ENCODE measurements at regions not wholly inside any gene's neighbourhood (a gene's known extent, or its start where the extent isn't known, plus 50 kb on each side); places are given as distances from the start of the nearest gene placed in this dataset.
A peak's percentile ranks its signal among the peaks of the same experiment; 100 is the strongest.

DNA sequence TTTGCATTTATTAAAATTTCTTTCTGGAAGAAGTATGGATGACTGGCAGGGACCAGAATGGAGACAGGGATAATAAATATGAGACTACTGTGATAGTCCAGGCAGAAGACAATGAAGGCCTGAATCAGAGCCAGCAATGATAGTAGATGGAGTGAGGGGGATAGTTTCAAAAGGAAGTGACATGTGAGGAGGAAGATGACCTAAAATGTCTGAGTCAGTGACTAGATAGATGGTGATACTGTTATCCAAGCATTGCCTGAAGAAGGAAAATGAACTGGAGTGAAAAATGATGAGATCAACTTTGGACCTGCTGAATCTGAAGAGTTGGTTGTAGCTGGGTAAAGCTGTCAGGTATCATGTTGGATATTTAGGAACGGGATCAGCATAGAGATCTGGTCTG lies 158.3 kb upstream of the KLF7 start:
- Histone ChIP-seq H3K36me3 (ENCODE audit: control insufficient read depth in 1 of 2, insufficient read depth in 2 of 2, low read depth in 1 of 2, low read length in 2 of 2) (no peaks in the 10 kb centered on the region), H2BK120ac (ENCODE audit: low read depth, low read length) (no peak overlapping the region), H2AK5ac (ENCODE audit: low read length, severe bottlenecking) (no peak overlapping the region), H3K27ac (ENCODE audit: low read length, poor library complexity, severe bottlenecking) (no peak overlapping the region), H2BK12ac (ENCODE audit: low read length in 2 of 2) (no peak overlapping the region), H3K79me1 (replicated peaks; ENCODE audit: low read length, poor library complexity, severe bottlenecking) (peaks cover 1% of the 10 kb centered on the region), H2AFZ (ENCODE audit: low read depth, low read length) (no peak overlapping the region), H3K23ac (ENCODE audit: low read length in 2 of 2) (no peak overlapping the region), H4K8ac (ENCODE audit: low read length) (no peak overlapping the region), H3K9me3 (ENCODE audit: control insufficient read depth, low read length) (no peaks in the 10 kb centered on the region), H3K14ac (ENCODE audit: low read length in 2 of 2) (no peak overlapping the region), H3K4ac (ENCODE audit: low read depth in 1 of 2, low read length in 2 of 2) (no peak overlapping the region), H2BK15ac (ENCODE audit: low read depth, poor library complexity, severe bottlenecking) (no peak overlapping the region), H3K18ac (ENCODE audit: low read depth in 1 of 2, low read length in 2 of 2) (no peak overlapping the region), H3K4me3 (ENCODE audit: insufficient read depth in 1 of 2, low read depth in 1 of 2, low read length in 2 of 2) (no peak overlapping the region), H3K9ac (ENCODE audit: low read length) (no peak overlapping the region), H3K27me3 (ENCODE audit: control insufficient read depth in 1 of 2, insufficient read depth in 1 of 2, low read length in 2 of 2) (no peaks in the 10 kb centered on the region), H3K4me2 (ENCODE audit: low read length, poor library complexity, severe bottlenecking) (no peak overlapping the region), H4K91ac (ENCODE audit: low read length) (no peak overlapping the region), H2BK5ac (ENCODE audit: low read depth, low read length, poor library complexity, severe bottlenecking) (no peak overlapping the region), H3K4me1 (ENCODE audit: control insufficient read depth, insufficient read depth, low read depth, low read length) (no peaks in the 10 kb centered on the region)
- 92% methylated on average over 1 of the region's 1 CpG for WGBS
- no peak for DNase-seq

DNA sequence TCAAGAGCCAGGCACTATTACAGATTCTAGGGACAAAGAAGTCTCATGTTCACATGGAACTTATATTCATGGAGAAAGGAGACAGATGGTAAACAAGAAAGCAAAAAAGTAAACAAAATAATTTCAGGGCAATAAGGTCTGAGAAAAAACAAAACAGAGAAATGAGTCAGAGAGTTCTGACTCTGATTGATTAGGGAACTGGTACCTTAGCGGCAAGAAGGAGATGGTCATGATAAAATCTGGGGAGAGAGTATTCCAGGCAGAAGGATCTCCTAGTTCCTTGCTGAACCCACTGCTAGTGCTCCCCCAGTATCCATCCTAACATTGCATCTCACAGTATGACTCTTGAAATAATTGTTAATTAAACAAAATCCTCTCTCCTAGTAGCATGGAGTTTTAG lies 161.8 kb upstream of the KLF7 start:
- H3K79me1 ChIP-seq (replicated peaks; ENCODE audit: low read length, poor library complexity, severe bottlenecking): no peaks in the 10 kb centered on the region
- peaks cover 4% of the 10 kb centered on the region for H3K4me1 ChIP-seq (ENCODE audit: control insufficient read depth, insufficient read depth, low read depth, low read length)
- no peaks in the 10 kb centered on the region for H3K27me3 ChIP-seq (ENCODE audit: control insufficient read depth in 1 of 2, insufficient read depth in 1 of 2, low read length in 2 of 2)
- no peak overlapping the region for H2BK12ac ChIP-seq (ENCODE audit: low read length in 2 of 2)
- no peak overlapping the region for H3K23ac ChIP-seq (ENCODE audit: low read length in 2 of 2)
- no peak overlapping the region for H2BK15ac ChIP-seq (ENCODE audit: low read depth, poor library complexity, severe bottlenecking)
- no peak overlapping the region for H2AK5ac ChIP-seq (ENCODE audit: low read length, severe bottlenecking)
- no peak overlapping the region for H2AFZ ChIP-seq (ENCODE audit: low read depth, low read length)
- DNase-seq: no peak
- H3K14ac ChIP-seq (ENCODE audit: low read length in 2 of 2): no peak overlapping the region
- no peaks in the 10 kb centered on the region for H3K9me3 ChIP-seq (ENCODE audit: control insufficient read depth, low read length)
- H4K91ac ChIP-seq (ENCODE audit: low read length): no peak overlapping the region
- H3K4me3 ChIP-seq (ENCODE audit: insufficient read depth in 1 of 2, low read depth in 1 of 2, low read length in 2 of 2): no peak overlapping the region
- 13% methylated on average over 1 of the region's 1 CpG for WGBS
- no peak overlapping the region for H2BK5ac ChIP-seq (ENCODE audit: low read depth, low read length, poor library complexity, severe bottlenecking)
- H3K4me2 ChIP-seq (ENCODE audit: low read length, poor library complexity, severe bottlenecking): no peak overlapping the region
- H3K36me3 ChIP-seq (ENCODE audit: control insufficient read depth in 1 of 2, insufficient read depth in 2 of 2, low read depth in 1 of 2, low read length in 2 of 2): no peaks in the 10 kb centered on the region
- H4K8ac ChIP-seq (ENCODE audit: low read length): no peak overlapping the region
- H3K27ac ChIP-seq (ENCODE audit: low read length, poor library complexity, severe bottlenecking): no peak overlapping the region
- H3K18ac ChIP-seq (ENCODE audit: low read depth in 1 of 2, low read length in 2 of 2): no peak overlapping the region
- H3K9ac ChIP-seq (ENCODE audit: low read length): no peak overlapping the region
- no peak overlapping the region for H2BK120ac ChIP-seq (ENCODE audit: low read depth, low read length)
- no peak overlapping the region for H3K4ac ChIP-seq (ENCODE audit: low read depth in 1 of 2, low read length in 2 of 2)

DNA sequence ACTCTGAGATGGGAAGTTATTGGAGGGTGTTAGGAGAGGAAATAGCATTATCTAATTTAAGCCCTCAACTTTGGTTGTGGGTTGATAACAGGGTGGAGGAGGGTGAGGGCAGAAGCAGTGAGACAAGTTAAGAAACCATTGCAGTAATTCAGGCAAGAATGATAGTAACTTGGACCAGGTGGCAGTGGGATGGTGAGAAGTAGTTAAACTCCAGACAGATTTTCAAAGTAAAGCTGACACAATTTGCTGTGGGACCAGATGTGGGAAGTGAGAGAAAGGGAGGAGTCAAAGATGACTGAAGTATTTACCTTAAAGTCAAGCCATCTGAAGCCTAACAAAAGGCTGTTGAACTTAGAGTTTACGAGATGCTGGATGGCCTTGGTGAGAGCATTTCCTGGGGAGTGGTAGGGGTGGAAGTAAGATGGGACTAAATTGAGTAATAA lies 163.2 kb upstream of the KLF7 start:
- Histone ChIP-seq H3K9ac (ENCODE audit: low read length) (no peak overlapping the region), H2BK5ac (ENCODE audit: low read depth, low read length, poor library complexity, severe bottlenecking) (no peak overlapping the region), H3K18ac (ENCODE audit: low read depth in 1 of 2, low read length in 2 of 2) (peak overlapping the region in 1 of 2 experiments; percentile 77), H2BK15ac (ENCODE audit: low read depth, poor library complexity, severe bottlenecking) (peak overlapping the region; percentile 46), H3K79me1 (replicated peaks; ENCODE audit: low read length, poor library complexity, severe bottlenecking) (no peaks in the 10 kb centered on the region), H2BK120ac (ENCODE audit: low read depth, low read length) (no peak overlapping the region), H3K14ac (ENCODE audit: low read length in 2 of 2) (no peak overlapping the region), H4K91ac (ENCODE audit: low read length) (peak overlapping the region; percentile 54), H4K8ac (ENCODE audit: low read length) (peak overlapping the region; percentile 38), H3K27ac (ENCODE audit: low read length, poor library complexity, severe bottlenecking) (no peak overlapping the region), H2AK5ac (ENCODE audit: low read length, severe bottlenecking) (no peak overlapping the region), H3K4me3 (ENCODE audit: insufficient read depth in 1 of 2, low read depth in 1 of 2, low read length in 2 of 2) (no peak overlapping the region), H3K23ac (ENCODE audit: low read length in 2 of 2) (no peak overlapping the region), H3K36me3 (ENCODE audit: control insufficient read depth in 1 of 2, insufficient read depth in 2 of 2, low read depth in 1 of 2, low read length in 2 of 2) (no peaks in the 10 kb centered on the region), H3K4me2 (ENCODE audit: low read length, poor library complexity, severe bottlenecking) (no peak overlapping the region), H3K4me1 (ENCODE audit: control insufficient read depth, insufficient read depth, low read depth, low read length) (peaks cover 4% of the 10 kb centered on the region), H2AFZ (ENCODE audit: low read depth, low read length) (no peak overlapping the region), H3K4ac (ENCODE audit: low read depth in 1 of 2, low read length in 2 of 2) (no peak overlapping the region), H3K9me3 (ENCODE audit: control insufficient read depth, low read length) (no peaks in the 10 kb centered on the region), H3K27me3 (ENCODE audit: control insufficient read depth in 1 of 2, insufficient read depth in 1 of 2, low read length in 2 of 2) (no peaks in the 10 kb centered on the region), H2BK12ac (ENCODE audit: low read length in 2 of 2) (peak overlapping the region; percentile 66 to 94)
- WGBS: 57% methylated on average over 1 of the region's 1 CpG
- no peak for DNase-seq

DNA sequence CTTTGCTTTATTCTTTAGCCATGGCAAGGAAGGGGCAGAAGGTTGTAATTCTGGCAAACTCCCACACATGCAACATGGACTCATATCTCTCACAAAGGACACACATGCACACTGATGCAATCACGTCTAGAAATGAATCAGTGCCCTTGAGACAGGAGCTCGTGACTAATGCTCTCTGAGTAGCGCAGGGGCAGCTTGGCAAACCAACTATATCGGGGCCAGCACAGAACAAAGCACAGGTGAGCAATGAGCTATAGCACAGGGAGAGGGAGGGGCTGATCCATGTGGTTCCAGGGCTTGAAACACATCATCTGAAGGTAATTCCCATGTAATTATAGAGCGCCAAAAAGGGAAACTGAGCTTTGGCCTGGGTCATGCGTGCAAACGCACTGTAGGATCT lies 165.2 kb upstream of the KLF7 start:
- Histone ChIP-seq H3K18ac (ENCODE audit: low read depth in 1 of 2, low read length in 2 of 2) (peak overlapping the region; percentile 6 to 73), H3K9ac (ENCODE audit: low read length) (peak overlapping the region; percentile 74), H2AFZ (ENCODE audit: low read depth, low read length) (no peak overlapping the region), H3K27ac (ENCODE audit: low read length, poor library complexity, severe bottlenecking) (no peak overlapping the region), H4K91ac (ENCODE audit: low read length) (peak overlapping the region; percentile 12), H3K4me3 (ENCODE audit: insufficient read depth in 1 of 2, low read depth in 1 of 2, low read length in 2 of 2) (no peak overlapping the region), H3K4ac (ENCODE audit: low read depth in 1 of 2, low read length in 2 of 2) (peak overlapping the region in 1 of 2 experiments; percentile 19), H3K79me1 (replicated peaks; ENCODE audit: low read length, poor library complexity, severe bottlenecking) (no peaks in the 10 kb centered on the region), H3K23ac (ENCODE audit: low read length in 2 of 2) (no peak overlapping the region), H2BK5ac (ENCODE audit: low read depth, low read length, poor library complexity, severe bottlenecking) (no peak overlapping the region), H3K27me3 (ENCODE audit: control insufficient read depth in 1 of 2, insufficient read depth in 1 of 2, low read length in 2 of 2) (no peaks in the 10 kb centered on the region), H2BK12ac (ENCODE audit: low read length in 2 of 2) (peak overlapping the region; percentile 65 to 94), H2AK5ac (ENCODE audit: low read length, severe bottlenecking) (no peak overlapping the region), H3K9me3 (ENCODE audit: control insufficient read depth, low read length) (no peaks in the 10 kb centered on the region), H3K36me3 (ENCODE audit: control insufficient read depth in 1 of 2, insufficient read depth in 2 of 2, low read depth in 1 of 2, low read length in 2 of 2) (no peaks in the 10 kb centered on the region), H4K8ac (ENCODE audit: low read length) (no peak overlapping the region), H3K4me2 (ENCODE audit: low read length, poor library complexity, severe bottlenecking) (no peak overlapping the region), H2BK120ac (ENCODE audit: low read depth, low read length) (peak overlapping the region; percentile 3), H3K4me1 (ENCODE audit: control insufficient read depth, insufficient read depth, low read depth, low read length) (peaks cover 6% of the 10 kb centered on the region), H2BK15ac (ENCODE audit: low read depth, poor library complexity, severe bottlenecking) (no peak overlapping the region), H3K14ac (ENCODE audit: low read length in 2 of 2) (no peak overlapping the region)
- DNase-seq: peak; percentile 96
- 45% methylated on average over 7 of the region's 7 CpGs for WGBS

Data from mesenchymal stem cell (in vitro differentiated cells and primary cell).